Ovary (tissue), 3 donors: ENCODE measurements at regions not wholly inside any gene's neighbourhood (a gene's known extent, or its start where the extent isn't known, plus 50 kb on each side); places are given as distances from the start of the nearest gene placed in this dataset.

Source experiments
- POLR2A ChIP-seq: fragments of 450-650 bp; IDR thresholded peaks from one replicate; pipeline ENCODE4 v1.6.1; 2017; ENCODE audit warnings: antibody characterized with exemption, mild to moderate bottlenecking, moderate library complexity
- TF ChIP-seq, protein P1 (sequence below), 3 donors: fragments of 450-650 bp in 2 of 3; fragments of 200-600 bp in 1 of 3; IDR thresholded peaks; one replicate each; pipeline versions ENCODE4 v1.5.1 to v1.8.0; 2016 to 2022; ENCODE audit warnings: antibody characterized with exemption in 3 of 3, mild to moderate bottlenecking in 1 of 3
- donor health status: DM: no; HTN: no; CAD: no.

DNA sequence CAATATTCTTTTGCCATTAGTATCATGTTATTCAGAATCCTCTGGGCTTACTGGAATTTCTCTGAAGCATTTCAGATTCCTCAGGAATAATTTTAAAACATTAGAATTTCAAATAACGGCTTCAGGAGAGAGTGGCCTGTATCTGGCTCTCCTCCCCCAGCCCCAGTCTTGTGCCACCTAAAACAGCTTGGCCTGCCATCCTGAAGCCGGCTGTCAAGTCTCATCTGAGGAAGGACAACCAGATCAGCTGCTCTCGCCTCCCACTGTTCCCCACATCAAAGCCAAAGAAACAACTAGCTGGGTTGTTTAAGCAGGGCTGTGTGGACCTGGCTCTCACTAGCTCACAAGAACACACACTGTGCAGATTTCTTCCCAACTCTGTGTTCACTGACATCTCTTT lies 178.2 kb downstream of the FGFR2 start:
- TF ChIP-seq, protein P1, sequence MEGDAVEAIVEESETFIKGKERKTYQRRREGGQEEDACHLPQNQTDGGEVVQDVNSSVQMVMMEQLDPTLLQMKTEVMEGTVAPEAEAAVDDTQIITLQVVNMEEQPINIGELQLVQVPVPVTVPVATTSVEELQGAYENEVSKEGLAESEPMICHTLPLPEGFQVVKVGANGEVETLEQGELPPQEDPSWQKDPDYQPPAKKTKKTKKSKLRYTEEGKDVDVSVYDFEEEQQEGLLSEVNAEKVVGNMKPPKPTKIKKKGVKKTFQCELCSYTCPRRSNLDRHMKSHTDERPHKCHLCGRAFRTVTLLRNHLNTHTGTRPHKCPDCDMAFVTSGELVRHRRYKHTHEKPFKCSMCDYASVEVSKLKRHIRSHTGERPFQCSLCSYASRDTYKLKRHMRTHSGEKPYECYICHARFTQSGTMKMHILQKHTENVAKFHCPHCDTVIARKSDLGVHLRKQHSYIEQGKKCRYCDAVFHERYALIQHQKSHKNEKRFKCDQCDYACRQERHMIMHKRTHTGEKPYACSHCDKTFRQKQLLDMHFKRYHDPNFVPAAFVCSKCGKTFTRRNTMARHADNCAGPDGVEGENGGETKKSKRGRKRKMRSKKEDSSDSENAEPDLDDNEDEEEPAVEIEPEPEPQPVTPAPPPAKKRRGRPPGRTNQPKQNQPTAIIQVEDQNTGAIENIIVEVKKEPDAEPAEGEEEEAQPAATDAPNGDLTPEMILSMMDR (IDR thresholded peaks at IDR 0.05) = no peak
- TF ChIP-seq POLR2A = no peak
